ENCODE measurements at regions not wholly inside any gene's neighbourhood (a gene's known extent, or its start where the extent isn't known, plus 50 kb on each side); places are given as distances from the start of the nearest gene placed in this dataset.

DNA sequence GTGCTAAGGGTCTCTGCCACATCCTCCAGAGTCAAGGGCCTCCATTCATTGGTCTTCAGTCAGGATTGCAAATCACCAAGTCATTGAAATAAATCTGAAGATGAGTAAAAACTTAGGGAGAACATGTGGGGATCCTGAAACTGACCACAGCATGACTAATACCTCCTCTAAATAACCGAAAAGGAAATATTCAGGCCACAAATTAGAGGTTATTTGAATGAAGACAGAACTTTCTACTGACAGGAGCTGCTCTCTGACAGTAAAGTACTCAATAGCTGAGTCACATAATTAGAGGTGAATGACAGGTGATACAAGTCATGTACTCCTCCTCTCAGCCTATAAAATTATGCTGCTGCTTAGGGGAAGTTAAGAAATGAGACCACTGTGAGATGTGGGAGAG lies 240.2 kb upstream of the F9 start:
- DNase-seq, result no peak

DNA sequence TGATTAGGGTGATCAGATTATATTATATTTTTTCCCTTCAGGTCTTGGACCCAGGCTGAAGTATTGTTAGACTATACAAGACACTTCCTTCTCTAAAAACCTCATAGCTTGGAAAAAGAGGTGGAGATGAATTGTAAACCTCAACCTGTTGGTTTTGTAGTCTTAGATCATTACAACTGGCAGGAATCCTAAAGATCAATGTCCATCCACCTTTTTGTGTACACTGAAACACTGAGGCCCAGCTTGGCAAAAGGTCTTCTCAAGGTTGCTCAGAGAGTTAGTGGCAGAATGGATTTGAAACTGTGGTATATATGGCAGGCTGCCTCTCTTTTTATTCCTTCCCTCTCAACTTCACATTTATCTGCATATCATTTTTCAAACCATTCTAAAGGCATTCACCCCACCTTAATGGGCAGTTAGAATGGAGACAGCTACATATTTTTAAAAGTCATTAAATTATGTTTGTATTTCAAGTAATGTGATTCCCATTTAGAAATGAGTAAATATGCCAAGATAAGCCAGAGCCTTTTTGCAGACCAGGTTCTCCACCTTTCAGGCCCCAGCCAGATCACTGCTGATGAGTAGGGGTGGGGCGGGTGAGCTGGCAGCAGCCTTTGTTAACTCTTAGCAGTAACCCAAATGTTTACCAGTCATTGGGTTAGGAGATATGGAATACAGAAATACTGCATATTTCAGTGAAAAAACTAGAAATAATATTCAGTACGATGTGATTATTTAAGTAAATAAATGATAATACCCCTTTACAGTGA lies 243.2 kb upstream of the F9 start:
- DNase-seq, result no peak

DNA sequence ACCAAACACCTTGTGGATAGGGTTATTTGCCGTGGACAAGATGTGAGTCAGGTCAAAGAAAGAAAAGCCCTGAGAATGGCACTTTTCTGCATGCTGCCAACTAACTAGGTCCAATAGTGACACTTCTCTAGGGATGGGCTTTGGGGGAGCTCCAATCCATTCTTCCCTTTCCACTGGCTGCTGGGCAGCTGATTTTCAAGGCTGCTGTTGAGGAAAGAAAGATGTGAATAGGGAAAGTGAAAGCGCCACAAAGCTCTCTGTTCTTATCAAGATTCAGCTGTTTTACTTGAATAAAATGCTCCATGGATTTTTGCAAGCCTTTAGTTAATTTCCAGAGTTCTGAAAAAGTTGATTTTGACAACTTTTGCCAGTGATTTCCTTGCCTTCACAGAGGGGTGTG lies 244.2 kb upstream of the F9 start:
- no peak for DNase-seq

DNA sequence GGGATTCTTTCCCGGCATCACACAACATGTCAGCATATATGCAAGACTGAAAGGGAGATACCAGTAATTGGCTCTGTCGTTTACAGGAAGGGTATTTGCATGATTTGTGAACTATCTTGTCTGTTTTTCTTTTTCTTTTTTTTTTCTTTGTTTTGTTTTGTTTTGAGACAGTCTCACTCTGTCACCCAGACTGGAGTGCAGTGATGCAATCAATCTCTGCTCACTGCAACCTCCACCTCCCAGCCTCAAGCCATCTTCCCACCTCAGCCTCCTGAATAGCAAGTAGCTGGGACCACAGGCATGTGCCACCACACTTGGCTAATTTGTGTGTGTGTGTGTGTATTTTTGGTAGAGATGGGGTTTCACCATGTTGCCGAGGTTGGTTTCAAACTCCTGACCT lies 262.7 kb upstream of the F9 start:
- no peak for DNase-seq

DNA sequence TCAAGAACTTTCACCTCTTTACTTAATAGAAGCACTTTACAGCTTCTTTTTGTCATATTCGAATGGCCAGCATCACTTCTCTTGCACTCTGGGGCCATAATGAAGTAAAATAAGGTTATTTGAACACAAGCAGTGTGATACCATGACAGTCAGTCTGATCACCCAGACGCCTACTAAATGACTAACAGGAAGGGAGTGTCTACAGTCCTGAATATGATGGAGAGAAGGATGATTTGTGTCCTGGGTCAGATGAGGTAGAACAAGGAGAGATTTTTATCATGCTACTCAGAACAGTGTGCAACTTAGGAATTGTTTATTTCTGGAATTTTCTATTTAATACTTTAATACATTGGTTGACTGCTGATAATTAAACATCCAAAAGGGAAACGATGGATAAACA lies 284.2 kb upstream of the F9 start:
- no peak for DNase-seq

DNA sequence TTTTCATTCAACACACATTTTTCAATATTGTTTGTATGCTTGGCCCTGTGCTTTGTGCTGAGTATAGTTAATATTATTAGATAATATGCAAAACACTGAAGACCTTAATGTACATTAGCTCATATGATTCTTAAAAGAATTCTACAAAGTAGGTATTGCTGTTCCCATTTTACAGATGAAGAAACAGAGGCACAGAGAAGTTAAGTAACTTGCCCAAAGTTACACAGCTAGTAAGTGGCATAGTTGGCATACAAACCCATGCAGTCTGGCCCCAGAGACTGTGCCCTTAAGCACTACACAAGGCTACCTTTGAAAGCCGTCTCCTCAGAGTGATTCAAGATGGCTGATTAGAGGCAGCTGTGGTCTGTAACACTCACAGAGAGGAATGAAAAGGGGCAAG lies 293.4 kb upstream of the F9 start:
- DNase-seq, result no peak

DNA sequence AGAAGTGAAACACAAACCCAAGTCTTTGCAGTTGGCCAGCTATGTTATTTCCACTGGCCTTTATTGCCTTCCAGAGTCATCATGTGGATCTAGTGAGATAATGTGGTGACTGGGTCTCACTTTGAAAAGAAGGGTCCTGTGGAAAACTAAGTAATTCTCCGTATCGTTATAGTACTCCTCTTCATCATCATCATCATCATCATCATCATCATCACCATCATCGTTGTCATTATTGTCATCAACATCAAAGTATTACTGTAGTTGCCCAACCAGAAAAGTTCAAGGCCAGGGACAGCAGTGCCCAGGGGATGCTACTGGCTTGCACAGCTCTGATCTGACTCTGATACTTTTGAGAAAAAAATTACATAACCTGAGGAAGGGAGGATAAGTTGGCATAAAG lies 295.6 kb upstream of the F9 start:
- DNase-seq, result no peak

DNA sequence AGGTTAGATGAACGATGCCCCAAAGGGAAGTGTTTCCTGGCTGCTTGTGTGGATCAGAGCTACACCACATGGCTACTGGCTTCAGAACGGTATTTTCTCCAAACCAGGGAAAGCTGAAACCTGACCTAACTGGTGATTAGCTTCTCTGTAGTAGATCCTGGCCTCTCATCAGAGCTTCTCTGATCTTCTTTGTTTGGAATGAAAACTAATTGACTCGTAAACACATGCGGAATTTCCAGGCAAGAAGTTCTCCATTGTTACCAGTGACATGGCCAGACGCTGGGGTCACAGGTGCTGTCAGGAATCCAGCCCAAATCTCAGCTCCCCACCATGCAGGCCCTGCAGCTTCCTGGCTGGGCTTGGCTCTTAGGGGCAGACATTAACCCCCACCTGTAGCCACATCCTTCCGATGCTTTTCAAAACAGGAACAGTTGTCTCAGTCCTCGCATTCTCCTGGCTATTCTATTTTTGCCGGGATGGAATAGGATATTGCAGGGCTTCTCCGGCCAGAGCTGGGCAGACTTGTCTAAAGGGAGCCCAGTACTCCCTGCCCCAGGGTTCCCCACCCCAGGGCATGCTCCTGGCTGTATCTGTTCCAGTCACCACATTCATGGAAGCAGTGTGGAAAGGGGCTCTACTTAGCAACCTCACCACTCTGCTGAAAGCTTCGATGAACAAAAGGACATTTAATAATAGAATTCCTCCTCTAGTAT lies 305.4 kb upstream of the F9 start:
- no peak for DNase-seq

DNA sequence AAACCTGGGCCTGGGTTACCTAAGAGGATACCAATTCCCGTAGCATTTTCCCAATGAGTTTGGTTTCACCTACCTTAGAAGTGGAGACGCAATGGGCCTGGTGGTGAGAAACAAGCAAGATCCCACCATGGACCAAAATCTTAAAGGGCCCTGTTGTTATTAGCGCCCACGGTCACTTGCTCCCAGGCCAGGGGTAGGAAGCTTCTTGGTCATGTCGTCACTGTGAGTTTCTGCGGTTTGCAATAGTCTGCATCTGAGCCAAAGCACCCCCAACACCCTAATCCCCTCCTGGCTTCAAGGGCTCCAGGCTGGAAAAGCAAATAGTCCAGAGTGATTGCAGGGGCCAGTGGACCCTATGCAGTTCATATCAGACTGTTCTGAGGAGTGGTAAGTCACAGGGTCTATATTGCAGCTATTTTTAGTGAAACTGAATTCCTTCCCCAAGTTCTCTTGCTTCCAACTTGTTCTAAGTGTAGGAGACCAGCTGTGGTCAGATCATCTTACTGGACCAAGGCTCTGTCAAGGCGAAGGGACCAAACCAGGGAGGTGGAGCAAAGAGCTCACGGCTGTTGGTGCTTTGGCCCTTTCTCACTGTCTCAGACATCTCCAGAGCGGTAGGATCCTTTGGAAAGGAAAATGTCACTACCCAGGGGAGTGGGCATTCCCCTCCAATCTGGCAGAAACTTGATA lies 307.9 kb upstream of the F9 start:
- no peak for DNase-seq

DNA sequence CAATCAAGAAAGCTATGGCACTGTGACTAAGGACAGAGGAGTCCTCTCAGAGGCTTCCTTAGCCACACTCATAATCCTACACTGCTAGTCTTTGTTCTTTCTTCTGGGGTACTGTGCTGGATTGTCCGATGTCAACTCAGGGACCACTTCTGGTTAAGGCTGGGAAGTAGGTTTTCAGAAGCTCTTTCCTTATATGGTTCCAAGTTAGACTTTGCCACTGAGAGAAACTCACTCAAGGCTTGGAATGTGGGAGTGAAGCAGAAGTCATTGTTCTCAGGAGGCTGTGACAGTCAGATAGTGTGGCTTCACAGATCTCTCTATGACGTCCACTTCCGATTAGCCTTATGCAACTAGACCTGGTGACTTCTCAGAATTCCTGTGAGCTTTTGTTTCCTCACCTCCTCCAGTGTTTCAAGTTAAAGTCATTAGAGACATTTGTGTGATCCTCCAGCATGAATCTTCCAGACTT lies 317.3 kb upstream of the F9 start:
- DNase-seq, result no peak

DNA sequence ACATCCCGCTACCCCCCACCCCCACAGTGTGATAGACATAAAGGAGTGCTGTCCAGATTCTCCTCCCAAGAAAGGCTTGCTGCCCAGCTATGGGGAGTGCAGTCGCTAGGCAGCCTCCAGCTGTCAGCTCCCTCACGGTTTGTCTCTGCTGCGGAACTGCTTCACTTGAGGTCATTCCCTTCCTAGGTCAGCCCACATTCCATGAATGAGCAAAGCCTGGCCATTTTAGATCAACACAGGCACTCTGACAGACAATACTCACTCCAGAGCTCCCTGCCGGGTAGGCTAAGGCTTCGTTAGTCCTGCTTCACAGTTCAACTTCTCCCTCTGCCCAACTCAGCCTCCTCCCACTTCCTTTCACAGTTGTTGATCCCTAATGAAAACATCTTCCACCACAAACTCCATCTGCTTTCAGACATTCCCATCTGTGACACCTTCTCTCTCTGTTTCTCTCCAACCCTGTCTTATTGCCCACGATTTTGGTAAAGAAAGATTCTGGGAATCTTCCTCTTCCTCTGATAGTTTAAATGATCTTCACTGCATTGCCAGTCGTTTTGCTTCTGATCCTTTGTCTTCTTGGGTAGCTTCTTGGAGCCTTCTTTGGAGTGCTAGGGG lies 318.9 kb upstream of the F9 start:
- DNase-seq, result no peak

DNA sequence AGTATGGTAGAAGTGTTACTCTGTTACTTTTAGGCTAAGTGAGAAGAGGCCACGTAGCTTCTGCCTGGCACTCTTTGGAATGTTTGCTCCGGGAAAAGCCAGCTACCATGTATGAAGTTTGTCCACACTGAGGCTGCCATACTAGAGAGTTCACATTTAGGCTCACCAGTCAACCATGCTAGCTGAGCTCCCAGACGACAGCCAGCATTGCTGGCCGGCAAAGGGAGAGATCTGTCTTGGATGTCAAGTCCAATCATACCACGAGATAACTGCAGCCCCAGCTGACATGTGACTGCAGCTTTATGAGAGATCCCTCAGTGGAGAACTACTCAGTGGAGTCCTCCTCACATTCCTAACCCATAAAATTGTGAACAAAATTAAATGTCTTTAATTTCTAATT lies 321.2 kb upstream of the F9 start:
- no peak for DNase-seq

DNA sequence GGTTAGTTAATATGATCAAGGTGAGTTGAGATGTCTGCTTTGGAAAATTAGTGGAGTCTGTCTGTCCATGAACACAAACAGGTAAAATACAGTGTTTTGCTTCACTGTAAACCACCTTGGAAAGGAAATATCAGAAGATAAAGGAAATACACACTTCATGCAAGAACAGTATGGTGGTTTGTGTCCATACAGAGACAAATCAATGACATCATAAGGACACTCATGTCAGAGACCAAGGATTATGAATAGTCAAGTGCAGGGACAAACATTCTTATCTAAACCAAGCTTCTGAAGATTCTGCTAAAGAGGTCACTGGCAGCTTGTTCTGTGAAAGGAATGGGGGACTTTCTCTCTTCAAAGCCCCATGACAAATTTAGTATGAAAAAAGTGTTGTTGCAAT lies 322.9 kb upstream of the F9 start:
- no peak for DNase-seq

DNA sequence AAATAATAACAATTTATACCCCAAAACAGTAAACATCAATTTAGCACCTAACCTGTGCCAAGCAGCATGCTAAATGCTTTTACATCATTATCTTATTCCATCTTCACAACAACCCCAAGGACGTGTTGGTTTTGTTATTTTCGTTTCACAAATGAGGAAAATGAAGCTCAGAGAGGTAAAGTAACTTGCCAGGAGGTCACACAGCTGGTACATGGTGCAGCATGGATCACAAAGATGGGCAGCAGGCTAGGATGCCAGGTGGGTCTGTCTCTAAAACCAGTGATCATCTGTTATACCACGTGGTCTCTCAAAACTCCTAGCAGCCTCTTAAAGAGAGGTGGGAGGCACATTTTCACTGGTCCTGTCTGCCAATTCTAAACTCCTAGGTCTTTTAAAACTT lies 323.6 kb upstream of the F9 start:
- no peak for DNase-seq

DNA sequence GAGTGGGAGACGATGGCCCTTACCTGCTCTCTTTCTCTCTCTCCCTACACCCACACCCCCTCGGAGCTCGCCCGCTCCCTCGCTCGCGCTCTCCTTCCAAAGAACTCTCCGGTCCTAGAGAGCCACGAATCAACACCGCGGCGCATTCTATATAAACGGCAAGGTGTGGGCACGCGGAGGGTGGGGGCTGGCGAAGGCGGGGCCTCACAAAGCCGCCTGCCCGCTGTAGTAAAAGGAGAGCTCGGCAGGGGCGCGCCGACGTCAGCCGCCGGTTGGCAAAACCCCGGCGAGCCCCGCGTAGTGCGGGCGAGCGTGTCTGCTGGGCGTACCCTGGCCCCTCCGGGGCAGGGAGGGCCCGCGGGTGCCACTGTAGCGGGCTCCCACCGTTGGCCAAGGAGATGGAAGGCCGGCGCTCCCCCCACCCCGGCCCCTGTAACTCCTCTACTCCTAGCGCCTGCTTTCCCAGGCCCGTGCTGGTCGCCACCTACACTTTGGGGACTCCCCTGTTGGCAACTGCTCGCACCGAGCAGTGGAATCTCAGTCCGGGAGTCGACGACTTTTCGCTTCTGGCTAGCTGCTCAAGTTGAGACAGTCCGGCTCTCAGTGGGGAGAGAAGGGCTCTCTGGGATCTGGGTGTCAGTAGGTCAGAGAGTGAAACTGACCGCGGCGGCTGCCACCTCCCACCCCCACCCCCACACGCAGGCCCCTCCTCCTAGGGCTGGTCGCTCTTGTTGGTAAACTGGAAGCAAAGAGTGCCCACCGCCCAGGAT lies 325.5 kb upstream of the F9 start:
- DNase-seq, result peak in 1 of 2 donors; percentile 26

DNA sequence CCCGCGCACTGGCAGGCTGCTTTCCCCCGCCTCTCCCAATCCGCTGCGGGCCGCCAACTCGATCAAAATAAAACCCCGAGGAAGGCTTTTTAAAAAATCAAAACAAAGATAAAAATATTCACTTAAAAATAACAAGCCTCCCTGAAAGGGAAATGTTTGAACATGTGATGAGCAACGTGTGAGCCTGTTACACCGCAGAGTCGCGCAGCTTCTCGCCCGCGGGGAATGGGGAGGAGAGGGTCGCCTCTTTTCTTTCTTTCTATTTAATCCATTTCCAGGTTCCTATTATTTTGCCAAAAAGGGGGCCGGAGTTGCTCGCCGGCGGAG lies 326.0 kb upstream of the F9 start:
- no peak for DNase-seq

DNA sequence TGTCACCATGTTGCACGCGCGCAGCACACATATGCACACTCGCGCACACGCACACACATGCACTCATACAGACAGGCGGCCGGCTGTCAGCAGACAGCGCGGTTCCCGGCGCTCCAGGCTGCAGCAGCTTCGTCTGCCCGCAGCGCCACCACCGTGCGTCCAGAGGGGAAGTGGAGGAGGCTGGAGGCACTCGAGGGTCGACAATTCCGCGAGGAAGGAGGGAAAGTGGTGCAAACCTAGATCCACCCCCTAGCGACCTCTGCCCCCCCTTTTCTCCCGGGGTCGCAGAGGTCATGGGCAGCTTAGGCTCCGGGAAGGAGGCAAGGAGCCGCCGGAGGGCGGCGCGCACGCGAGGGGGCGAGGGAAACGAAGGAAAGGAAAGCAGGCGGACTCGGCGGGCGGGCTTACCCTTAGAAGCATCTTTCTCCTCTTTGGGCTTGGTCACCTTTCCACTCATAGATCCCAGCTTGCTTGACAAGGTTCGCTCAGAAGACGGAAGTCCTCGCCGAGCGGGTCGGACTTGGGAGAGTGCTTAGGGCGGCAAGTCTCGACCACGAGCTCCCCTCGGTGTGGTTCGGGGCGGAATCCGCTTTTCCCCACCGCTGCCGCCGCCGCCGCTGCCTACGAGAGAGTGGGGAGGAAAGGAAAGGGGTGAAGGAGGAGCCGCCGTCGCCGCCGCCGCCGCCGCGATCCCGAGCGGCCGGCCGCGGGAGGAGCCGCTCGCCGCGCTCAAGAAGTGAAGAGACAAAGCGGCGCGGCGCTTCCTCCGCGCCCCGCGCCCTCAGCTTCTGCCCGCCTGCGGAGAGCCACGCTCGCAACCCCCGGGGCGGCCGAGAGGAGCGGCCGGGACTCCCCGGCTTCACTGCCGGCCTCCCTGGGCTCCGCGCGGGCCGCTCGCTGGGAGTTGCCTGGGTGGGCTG lies 326.6 kb upstream of the F9 start:
- no peak for DNase-seq

DNA sequence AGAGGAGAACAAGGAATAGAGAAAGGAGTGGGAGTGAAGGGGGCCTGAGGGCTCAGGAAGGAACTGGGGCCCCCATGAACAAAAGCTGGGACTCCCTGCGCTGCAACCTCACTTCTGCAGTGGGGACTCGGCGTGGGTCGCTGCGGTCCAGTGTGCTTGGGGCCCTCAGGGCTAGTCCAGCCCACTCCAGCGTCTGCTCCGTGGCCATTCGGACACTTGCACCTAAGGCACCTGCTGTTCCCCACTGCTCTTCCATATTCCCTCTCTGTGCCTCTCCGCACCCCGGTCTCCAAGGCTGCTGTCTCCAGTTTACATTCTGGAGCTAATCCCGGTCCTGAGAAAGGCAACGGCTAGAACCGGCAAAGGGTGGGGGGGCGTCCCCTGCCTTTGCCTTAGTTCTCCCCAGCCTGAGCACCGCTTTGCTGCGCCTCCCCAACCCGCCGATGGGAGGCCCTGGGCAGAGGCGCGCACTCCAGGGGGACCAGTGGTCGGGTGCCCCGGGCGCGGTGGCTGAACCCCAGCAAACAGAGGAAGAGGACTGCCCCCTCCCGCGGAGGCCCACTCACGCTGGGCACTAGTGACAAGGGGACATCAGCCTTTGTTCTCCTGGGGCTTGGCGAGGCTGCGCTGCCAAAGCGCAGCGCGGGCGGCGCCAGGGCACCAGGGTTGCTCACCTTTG lies 327.7 kb upstream of the F9 start:
- DNase-seq, result no peak

DNA sequence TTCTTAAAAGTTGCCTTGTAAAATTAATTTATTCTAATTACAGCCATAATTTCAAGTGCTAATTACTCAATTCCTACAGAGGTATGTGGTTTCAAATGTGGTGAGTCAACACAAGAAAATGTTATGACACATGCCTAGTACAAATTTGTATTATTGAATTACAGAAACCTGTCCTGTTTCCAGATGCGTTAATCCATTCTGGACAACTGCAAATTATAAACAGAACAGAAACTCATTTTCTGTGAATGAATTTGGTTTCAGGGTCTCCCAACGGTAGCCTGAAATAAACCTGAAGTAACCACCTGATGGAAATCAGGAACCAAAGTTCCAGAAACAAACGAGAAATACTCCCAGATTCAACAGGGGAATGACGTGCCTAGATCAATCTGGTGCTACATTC lies 328.6 kb upstream of the F9 start:
- no peak for DNase-seq

DNA sequence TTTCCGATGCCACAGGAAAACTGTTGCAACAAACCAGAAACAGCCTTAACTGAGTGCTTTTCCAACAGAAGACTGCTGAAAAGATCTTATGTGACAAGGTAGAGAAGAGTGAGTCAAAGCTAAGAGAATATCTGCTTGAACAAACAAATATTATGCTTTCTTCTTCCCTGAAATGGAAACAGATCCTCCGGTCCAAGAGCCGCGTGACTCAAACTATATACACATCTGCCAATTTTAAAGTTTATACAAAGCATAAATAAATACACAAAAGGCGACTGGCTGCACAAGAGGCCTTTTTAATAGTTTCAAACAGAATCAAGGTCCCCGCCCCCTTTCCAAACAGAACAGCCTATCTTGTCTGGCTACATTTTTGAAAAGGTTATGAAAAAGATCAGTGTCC lies 329.7 kb upstream of the F9 start:
- DNase-seq, result peak in 1 of 2 donors; percentile 17
